Activated CD4-positive, alpha-beta T cell treated with anti-CD3 and anti-CD28 coated beads for 36 hours (primary cell): ENCODE measurements at regions not wholly inside any gene's neighbourhood (a gene's known extent, or its start where the extent isn't known, plus 50 kb on each side); places are given as distances from the start of the nearest gene placed in this dataset.
"Not testable (repeated sequence)": the region's sequence is repeated elsewhere in the genome, so short reads cannot be mapped to it uniquely, and the experiment has no call there.

Experiments used
- ATAC-seq: fragments of 200-7000 bp; cut with Tn5 transposase; one replicate; pipeline ENCODE4 v1.10.0; 2021; ENCODE audit warnings: mild to moderate bottlenecking, moderate library complexity
- CTCF ChIA-PET: fragments of 350-600 bp; sonication (Branson Sonifier 250); formaldehyde crosslinking; loops from one replicate; lab custom pipeline; 2021; ENCODE audit warnings: antibody characterized with exemption; lab: Charles Lee
- POLR2A ChIA-PET: fragments of 350-600 bp; sonication (Branson Sonifier 250); formaldehyde crosslinking; loops from one replicate; lab custom pipeline; 2021; ENCODE audit warnings: antibody characterized with exemption, inconsistent platforms; lab: Charles Lee
- DNase-seq: peaks from one replicate; pipeline ENCODE4 v3.0.0-alpha.2; 2020
- H3K27ac Mint-ChIP-seq: one replicate; pipeline ENCODE4 v1.8.0; 2021; ENCODE audit warnings: mixed read lengths
- H3K27me3 Mint-ChIP-seq: one replicate; pipeline ENCODE4 v1.8.0; 2021; ENCODE audit warnings: mixed read lengths
- H3K36me3 Mint-ChIP-seq: one replicate; pipeline ENCODE4 v1.8.0; 2021; ENCODE audit warnings: low read depth, mixed read lengths
- H3K4me1 Mint-ChIP-seq: one replicate; pipeline ENCODE4 v1.8.0; 2021; ENCODE audit warnings: mixed read lengths
- H3K4me3 Mint-ChIP-seq: one replicate; pipeline ENCODE4 v1.8.0; 2021; ENCODE audit warnings: mild to moderate bottlenecking, moderate library complexity, mixed read lengths
- H3K9me3 Mint-ChIP-seq: one replicate; pipeline ENCODE4 v1.8.0; 2021; ENCODE audit warnings: low read depth, mixed read lengths
- intact Hi-C, 2 experiments: fragments of 100-400 bp; cut with DNase I in 1 of 2; cut with micrococcal nuclease in 1 of 2; formaldehyde crosslinking; loops; one replicate each; pipeline versions ENCODE4 v1.14.2 to v1.15.1; 2022 to 2024; cut with DNase I, micrococcal nuclease

DNA sequence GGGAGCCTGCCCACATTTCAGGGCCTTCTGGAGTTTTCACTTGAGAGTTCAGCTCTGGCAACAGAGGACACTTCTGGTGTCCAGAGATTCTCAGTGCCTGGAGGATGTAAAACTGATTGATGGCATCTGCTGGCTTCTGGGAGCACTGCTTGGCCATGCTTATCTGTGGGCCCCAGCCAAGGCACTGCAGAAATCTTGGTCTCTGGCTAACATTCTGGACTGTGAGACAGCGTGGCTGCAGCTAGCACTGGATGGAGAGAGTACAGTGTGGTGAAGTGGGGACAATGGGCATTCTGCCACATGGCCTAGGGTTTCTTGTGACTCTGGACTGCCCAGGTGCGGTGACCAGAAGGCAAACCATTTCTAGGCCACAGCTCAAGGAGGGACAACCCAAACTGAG lies 1479.4 kb upstream of the DEFB115 start:
- H3K4me3 Mint-ChIP-seq, H3K27ac Mint-ChIP-seq, CTCF ChIA-PET, POLR2A ChIA-PET, H3K36me3 Mint-ChIP-seq, intact Hi-C loops, DNase-seq, H3K27me3 Mint-ChIP-seq, H3K4me1 Mint-ChIP-seq, ATAC-seq: not testable (repeated sequence)
- peaks cover 27% of the 10 kb centered on the region for H3K9me3 Mint-ChIP-seq

DNA sequence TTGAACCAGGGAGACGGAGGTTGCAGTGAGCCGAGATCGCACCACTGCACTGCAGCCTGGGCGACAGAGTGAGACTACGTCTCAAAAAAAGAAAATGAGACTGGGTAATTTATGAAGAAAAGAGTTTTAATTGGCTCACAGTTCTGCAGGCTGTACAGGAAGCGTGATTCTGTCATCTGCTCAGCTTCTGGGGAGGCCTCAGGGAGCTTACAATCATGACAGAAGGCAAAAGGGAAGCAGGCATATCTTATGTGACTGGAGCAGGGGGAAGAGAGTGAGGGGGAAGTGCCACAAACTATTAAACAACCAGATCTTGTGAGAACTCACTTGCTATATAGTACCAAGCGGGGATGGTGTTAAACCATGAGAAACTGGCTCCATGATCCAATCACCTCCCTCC lies 1476.2 kb upstream of the DEFB115 start:
- CTCF ChIA-PET: not testable (repeated sequence)

DNA sequence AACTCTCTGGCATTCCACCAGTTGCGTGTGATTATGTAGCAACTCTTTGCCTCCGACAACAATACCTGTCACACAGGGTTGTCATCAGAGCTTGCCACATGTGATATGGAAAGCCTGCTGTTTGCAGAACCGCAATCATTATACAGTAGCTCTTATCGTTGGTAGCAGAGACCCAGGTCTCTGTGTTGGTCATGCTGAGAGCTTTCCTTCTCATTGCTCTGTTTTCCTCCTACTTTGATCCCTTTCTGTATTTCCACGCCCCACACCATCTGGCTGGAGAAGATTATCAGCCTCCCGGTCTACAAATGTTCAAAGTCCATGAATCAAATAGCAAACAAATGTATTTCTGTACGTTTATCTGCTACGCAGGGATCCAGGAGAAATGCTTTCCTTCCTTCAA lies 1475.6 kb upstream of the DEFB115 start:
- H3K27me3 Mint-ChIP-seq, H3K36me3 Mint-ChIP-seq, POLR2A ChIA-PET, H3K27ac Mint-ChIP-seq, intact Hi-C loops, ATAC-seq, DNase-seq, H3K4me1 Mint-ChIP-seq, H3K4me3 Mint-ChIP-seq, CTCF ChIA-PET: not testable (repeated sequence)
- peaks cover 40% of the 10 kb centered on the region for H3K9me3 Mint-ChIP-seq

More for the DNA sequence above, 1476.2 kb upstream of the DEFB115 start:
- POLR2A ChIA-PET, H3K36me3 Mint-ChIP-seq, DNase-seq, intact Hi-C loops, ATAC-seq, H3K27me3 Mint-ChIP-seq, H3K4me3 Mint-ChIP-seq, H3K4me1 Mint-ChIP-seq, H3K27ac Mint-ChIP-seq: not testable (repeated sequence)
- H3K9me3 Mint-ChIP-seq: peaks cover 35% of the 10 kb centered on the region

DNA sequence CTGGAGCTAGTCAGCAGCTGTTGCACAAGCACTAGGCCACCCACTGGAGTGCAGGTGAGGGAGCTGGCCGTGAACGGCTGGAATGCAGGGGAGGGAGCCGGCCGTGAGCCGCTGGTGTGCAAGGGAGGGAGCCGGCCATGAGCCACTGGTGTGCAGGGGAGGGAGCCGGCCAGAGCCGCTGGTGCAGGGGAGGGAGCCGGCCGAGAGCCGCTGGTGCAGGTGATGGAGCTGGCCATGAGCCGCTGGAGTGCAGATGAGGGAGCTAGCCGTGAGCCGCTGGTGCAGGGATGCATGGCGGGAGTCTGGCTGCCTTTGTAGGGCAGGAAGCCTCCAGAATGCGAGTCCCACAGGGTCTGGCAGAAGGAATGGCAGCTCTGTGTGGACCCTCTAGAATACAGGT lies 1470.0 kb upstream of the DEFB115 start:
- H3K27ac Mint-ChIP-seq, H3K27me3 Mint-ChIP-seq, DNase-seq, H3K4me3 Mint-ChIP-seq, POLR2A ChIA-PET, ATAC-seq, CTCF ChIA-PET, H3K4me1 Mint-ChIP-seq, intact Hi-C loops, H3K36me3 Mint-ChIP-seq: not testable (repeated sequence)
- H3K9me3 Mint-ChIP-seq: peaks cover 26% of the 10 kb centered on the region

DNA sequence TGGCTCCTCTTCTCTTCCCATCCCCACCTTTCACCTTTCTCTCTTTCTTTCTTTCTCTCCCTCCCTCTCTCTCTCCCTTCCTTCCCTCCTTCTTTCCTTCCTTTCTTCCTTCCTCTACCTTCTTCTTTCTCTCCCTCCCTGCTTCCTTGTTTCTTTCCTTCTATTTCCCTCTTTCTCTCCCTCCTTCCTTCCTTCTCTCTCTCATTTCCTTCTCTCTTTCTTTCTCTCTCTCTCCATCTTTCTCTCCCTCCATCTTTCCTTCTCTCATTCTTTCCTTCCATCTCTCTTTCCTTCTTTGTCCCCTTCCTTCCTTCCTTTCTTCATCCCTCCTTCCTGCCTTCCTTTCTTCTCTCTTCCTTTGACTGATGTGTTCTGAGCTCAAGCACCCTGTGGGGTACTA lies 1467.0 kb upstream of the DEFB115 start:
- H3K4me1 Mint-ChIP-seq: no peaks in the 10 kb centered on the region
- H3K4me3 Mint-ChIP-seq: no peak overlapping the region
- DNase-seq (no peak), ATAC-seq (no peak)
- no peaks in the 10 kb centered on the region for H3K36me3 Mint-ChIP-seq
- POLR2A ChIA-PET: no interaction called here
- no peak overlapping the region for H3K27ac Mint-ChIP-seq
- intact Hi-C loops: no loop called here
- H3K9me3 Mint-ChIP-seq: peaks cover 26% of the 10 kb centered on the region
- CTCF ChIA-PET: no interaction called here
- H3K27me3 Mint-ChIP-seq: no peaks in the 10 kb centered on the region

DNA sequence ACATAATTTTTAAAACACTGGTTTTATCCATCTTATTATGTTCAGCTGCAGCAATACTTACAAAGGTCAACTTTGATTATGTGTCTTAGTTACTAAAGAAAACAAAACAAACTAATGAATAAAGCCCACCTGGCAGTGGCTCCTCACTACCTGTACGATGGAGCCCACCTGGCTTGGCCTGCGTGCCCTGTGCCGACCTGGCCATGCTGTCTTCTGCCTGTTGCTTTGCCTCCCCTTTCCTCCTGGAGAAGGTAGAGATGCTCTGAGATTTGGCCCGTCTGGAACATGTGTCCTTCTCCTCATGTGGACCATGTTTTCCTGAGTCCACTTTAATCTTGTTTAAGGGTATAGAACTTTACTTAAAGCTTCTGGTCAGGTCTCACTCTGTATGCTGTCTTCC lies 1426.0 kb upstream of the DEFB115 start:
- CTCF ChIA-PET, DNase-seq, H3K27me3 Mint-ChIP-seq, H3K9me3 Mint-ChIP-seq, ATAC-seq, POLR2A ChIA-PET, H3K36me3 Mint-ChIP-seq, H3K27ac Mint-ChIP-seq, H3K4me1 Mint-ChIP-seq, H3K4me3 Mint-ChIP-seq, intact Hi-C loops: not testable (repeated sequence)

DNA sequence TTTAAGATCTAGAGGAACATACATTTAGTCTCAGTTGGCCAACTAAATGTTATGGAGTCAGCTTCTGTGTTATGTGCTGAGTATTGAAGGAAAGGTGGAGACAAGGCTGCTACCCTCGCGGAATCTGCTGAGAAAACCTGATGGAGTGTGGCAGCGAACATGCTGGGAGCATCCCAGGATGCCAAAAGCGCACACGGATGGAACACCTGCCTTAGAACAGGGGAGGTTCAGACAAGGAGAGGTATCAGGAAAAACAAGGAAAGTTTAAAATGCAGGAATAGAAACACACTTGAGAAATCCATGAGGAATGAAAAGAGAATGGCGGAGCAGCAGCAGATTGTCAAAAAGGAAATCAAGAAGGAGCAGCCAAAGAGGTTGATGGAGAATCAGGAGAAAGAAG lies 1389.5 kb upstream of the DEFB115 start:
- H3K9me3 Mint-ChIP-seq: peaks cover 14% of the 10 kb centered on the region
- POLR2A ChIA-PET, H3K36me3 Mint-ChIP-seq, H3K27me3 Mint-ChIP-seq, H3K4me1 Mint-ChIP-seq, DNase-seq, H3K27ac Mint-ChIP-seq, H3K4me3 Mint-ChIP-seq, CTCF ChIA-PET, ATAC-seq: not testable (repeated sequence)
- intact Hi-C loops: loop anchor here in 1 of 2 experiments (10.0 kb wide), 1 partner anchor 743 kb away; no protein-coding TSS in a partner anchor

DNA sequence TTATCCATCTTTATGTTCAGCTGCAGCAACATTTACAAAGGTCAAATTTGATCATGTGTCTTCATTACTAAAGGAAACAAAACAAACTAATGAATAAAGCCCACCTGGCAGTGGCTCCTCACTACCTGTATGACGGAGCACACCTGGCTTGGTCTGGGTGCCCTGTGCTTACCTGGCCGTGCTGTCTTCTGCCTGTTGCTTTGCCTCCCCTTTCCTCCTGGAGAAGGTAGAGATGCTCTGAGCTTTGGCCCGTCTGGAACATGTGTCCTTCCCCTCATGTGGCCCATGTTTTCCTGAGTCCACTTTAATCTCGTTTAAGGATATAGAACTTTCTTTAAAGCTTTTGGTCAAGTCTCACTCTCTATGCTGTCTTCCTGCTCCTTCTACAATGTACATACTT lies 1388.8 kb upstream of the DEFB115 start:
- DNase-seq, CTCF ChIA-PET, H3K4me1 Mint-ChIP-seq, H3K27ac Mint-ChIP-seq, H3K4me3 Mint-ChIP-seq, ATAC-seq, H3K36me3 Mint-ChIP-seq, POLR2A ChIA-PET, H3K27me3 Mint-ChIP-seq: not testable (repeated sequence)
- intact Hi-C loops: loop anchor here in 1 of 2 experiments (10.0 kb wide), 1 partner anchor 744 kb away; no protein-coding TSS in a partner anchor
- peaks cover 16% of the 10 kb centered on the region for H3K9me3 Mint-ChIP-seq

DNA sequence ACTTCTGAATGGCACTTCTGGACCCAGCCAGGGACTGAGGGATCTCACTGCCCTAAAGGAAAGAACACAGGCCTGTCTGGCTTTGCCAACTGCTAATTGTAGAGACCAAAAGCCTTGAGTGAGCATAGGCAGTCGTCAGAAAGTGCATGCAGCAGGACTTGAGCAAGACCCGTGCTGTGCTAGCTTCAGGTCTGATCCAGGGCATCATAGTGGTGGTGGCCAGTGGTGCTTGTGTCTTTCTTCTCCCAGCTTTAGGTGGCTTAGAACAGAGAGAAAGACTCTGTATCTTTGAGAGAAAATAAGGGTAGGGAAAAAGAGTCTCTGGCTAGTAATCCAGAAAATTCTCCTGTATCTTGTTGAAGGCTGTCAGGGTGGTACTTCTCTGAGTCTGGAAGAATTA lies 1385.6 kb upstream of the DEFB115 start:
- POLR2A ChIA-PET, H3K27ac Mint-ChIP-seq, H3K4me1 Mint-ChIP-seq, DNase-seq, H3K27me3 Mint-ChIP-seq, ATAC-seq, intact Hi-C loops, CTCF ChIA-PET, H3K36me3 Mint-ChIP-seq, H3K4me3 Mint-ChIP-seq: not testable (repeated sequence)
- peaks cover 25% of the 10 kb centered on the region for H3K9me3 Mint-ChIP-seq

DNA sequence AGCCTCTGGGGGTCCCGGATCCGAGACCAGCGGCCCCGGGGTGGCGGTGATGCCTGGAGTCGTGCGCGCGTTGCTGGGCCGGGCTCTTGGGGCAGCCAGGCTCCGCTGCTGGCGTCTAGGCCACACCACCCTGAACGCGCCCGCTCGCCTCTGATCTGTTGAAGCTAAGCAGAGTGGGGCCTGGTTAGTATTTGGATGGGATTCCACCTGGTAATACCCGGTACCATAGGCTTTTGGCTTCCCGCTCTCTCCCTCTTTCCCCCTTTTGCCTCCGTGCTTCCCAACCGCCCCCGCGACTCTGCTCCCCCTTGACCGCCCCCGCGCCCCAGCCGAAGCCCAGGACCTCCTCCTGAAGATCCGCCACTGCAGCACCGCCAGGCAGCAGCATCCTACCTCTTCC lies 1383.5 kb upstream of the DEFB115 start:
- no peak overlapping the region for H3K4me3 Mint-ChIP-seq

DNA sequence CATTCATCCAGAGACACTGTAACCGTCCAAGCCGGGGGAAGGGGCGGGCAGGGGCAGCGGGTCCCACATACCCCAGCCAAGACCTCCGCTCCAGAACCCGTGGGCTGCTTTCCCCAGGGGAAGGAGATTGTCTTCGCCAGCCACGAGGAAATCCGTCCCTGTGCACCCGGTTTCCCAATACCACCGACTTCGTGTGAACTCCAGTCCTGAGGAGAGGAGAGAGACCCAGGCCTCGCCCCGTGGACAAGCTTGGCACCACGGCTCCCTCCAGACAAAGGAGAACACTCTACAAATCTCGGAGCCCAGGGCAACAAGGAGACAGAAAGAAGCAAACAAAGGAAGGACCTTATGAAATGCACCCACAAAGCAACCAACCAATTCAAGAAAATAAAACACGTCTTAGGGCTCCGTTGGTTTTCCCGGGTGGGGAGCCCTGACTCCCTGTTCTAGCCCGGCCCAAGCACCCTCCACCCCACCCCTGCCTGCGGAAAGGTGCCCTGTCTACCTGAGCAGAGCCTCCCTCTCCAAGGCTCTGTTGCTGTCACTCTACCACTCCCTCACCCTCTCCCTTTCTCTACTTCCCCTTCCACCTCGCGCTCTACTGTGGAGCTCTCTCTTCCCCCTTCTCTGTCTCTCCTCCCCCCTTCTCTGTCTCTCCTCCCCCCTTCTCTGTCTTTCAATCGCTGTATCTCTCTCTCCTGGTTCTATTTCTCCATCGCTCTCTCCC lies 1382.8 kb upstream of the DEFB115 start:
- DNase-seq: no peak
- intact Hi-C loops: no loop called here
- H3K27me3 Mint-ChIP-seq: no peaks in the 10 kb centered on the region
- POLR2A ChIA-PET: no interaction called here
- no peak overlapping the region for H3K4me3 Mint-ChIP-seq
- no peak overlapping the region for H3K27ac Mint-ChIP-seq
- H3K4me1 Mint-ChIP-seq: no peaks in the 10 kb centered on the region
- no peak for ATAC-seq
- H3K9me3 Mint-ChIP-seq: peaks cover 29% of the 10 kb centered on the region
- CTCF ChIA-PET: interaction anchor here (0.5 kb wide), 1 partner anchor 735 kb away, joined by 3 read pairs; no protein-coding TSS in a partner anchor
- peaks cover 7% of the 10 kb centered on the region for H3K36me3 Mint-ChIP-seq

More for the DNA sequence above, 1383.5 kb upstream of the DEFB115 start:
- POLR2A ChIA-PET: no interaction called here
- Mint-ChIP-seq H3K27ac (no peak overlapping the region), H3K27me3 (no peaks in the 10 kb centered on the region), H3K36me3 (peaks cover 5% of the 10 kb centered on the region), H3K4me1 (no peaks in the 10 kb centered on the region), H3K9me3 (peaks cover 33% of the 10 kb centered on the region)
- ATAC-seq: no peak
- CTCF ChIA-PET: no interaction called here
- peak; percentile 53 for DNase-seq
- intact Hi-C loops: no loop called here

DNA sequence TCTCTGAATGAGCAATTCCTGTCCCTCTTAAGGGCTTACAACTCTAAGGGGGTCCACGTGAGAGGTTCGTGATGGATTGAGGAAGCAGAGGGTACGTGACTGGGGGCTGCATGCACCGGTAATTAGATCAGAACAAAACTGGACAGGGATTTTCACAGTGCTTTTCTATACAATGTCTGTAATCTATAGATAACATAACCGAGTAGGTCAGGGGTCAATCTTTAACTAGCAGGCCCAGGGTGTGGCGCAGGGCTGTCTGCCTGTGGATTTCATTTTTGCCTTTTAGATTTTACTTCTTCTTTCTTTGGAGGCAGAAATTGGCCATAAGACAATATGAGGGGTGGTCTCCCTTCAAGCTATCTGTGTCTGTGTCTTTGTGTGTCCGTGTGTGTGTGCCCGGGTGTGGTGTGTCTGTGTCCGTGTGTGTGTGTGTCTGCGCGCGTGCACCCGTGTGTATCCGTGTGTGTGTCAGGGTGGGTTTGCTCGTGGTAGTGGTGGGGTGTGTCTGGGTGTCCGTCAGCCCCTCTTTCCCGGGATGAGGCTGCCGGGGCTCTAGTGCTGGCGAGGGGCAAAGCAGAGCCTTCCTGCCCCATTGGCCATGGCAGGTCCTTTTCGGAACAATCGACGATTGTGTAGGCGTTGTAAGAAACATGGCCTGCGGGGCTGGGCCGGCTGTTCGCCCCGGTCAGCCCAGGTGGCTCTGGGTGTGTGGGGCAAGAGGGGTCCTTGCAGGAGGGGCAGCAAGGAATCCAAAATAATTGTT lies 1382.0 kb upstream of the DEFB115 start:
- ATAC-seq, H3K27ac Mint-ChIP-seq, H3K36me3 Mint-ChIP-seq, H3K4me1 Mint-ChIP-seq, POLR2A ChIA-PET, H3K4me3 Mint-ChIP-seq, DNase-seq, intact Hi-C loops, H3K27me3 Mint-ChIP-seq: not testable (repeated sequence)
- CTCF ChIA-PET: interaction anchor here (0.5 kb wide), 1 partner anchor 734 kb away, joined by 3 read pairs; no protein-coding TSS in a partner anchor
- peaks cover 30% of the 10 kb centered on the region for H3K9me3 Mint-ChIP-seq
